OCI-LY3 (cell line): ENCODE measurements at regions not wholly inside any gene's neighbourhood (a gene's known extent, or its start where the extent isn't known, plus 50 kb on each side); places are given as distances from the start of the nearest gene placed in this dataset.

Source experiments
- EZH2phosphoT487 ChIP-seq: fragments of 200-600 bp; shearing (Covaris generic); IDR thresholded peaks from 2 replicates; pipeline ENCODE4 v1.6.1; 2018; ENCODE audit warnings: antibody characterized with exemption, mixed run types, low read depth
- TF ChIP-seq, protein P1 (sequence below): fragments of 200-600, 300-600 bp; sonication (generic); IDR thresholded peaks from 2 replicates; pipeline ENCODE4 v1.5.1; 2014; ENCODE audit warnings: antibody characterized with exemption, low read length, low read depth

DNA sequence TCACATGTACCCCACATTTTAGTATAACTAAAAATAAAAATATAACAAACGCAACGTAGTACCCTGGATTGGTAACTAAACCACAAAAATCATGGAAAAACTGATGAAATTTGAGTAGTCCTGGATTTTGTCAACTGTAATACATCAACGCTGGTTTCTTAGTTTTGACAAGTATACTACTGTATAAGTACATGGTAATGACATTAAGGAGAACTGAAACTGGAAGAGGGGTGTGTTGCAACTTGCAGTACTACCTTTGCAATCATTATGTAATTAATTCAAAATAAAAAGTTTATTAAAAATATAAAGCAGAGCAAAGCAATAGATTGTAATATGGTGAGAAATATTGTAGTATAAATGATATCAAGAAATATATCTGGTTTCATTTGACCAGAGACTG lies 1158.0 kb upstream of the SPRY2 start:
- TF ChIP-seq, protein P1, sequence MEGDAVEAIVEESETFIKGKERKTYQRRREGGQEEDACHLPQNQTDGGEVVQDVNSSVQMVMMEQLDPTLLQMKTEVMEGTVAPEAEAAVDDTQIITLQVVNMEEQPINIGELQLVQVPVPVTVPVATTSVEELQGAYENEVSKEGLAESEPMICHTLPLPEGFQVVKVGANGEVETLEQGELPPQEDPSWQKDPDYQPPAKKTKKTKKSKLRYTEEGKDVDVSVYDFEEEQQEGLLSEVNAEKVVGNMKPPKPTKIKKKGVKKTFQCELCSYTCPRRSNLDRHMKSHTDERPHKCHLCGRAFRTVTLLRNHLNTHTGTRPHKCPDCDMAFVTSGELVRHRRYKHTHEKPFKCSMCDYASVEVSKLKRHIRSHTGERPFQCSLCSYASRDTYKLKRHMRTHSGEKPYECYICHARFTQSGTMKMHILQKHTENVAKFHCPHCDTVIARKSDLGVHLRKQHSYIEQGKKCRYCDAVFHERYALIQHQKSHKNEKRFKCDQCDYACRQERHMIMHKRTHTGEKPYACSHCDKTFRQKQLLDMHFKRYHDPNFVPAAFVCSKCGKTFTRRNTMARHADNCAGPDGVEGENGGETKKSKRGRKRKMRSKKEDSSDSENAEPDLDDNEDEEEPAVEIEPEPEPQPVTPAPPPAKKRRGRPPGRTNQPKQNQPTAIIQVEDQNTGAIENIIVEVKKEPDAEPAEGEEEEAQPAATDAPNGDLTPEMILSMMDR, result no peak
- TF ChIP-seq EZH2phosphoT487, result no peak
